Liver (tissue), 8 donors: ENCODE measurements at regions not wholly inside any gene's neighbourhood (a gene's known extent, or its start where the extent isn't known, plus 50 kb on each side); places are given as distances from the start of the nearest gene placed in this dataset.

ENCODE experiments used
- DNase-seq: peaks from one replicate; pipeline ENCODE4 v3.0.0-alpha.2; 2017; ENCODE audit warnings: low spot score
- H3K27ac ChIP-seq, 2 donors: one replicate each; pipeline ENCODE4 v1.7.0; 2013; ENCODE audit warnings: inconsistent platforms in 2 of 2, low read length in 2 of 2, control low read depth in 1 of 2, low read depth in 1 of 2, mild to moderate bottlenecking in 1 of 2
- H3K27me3 ChIP-seq, 4 donors: one replicate each; pipeline versions ENCODE4 v1.6.1 to v1.7.0; 2013; ENCODE audit warnings: low read length in 3 of 4, inconsistent platforms in 1 of 4, mild to moderate bottlenecking in 1 of 4, moderate library complexity in 1 of 4; ENCODE audit not compliant: control insufficient read depth in 4 of 4, insufficient read depth in 4 of 4
- H3K36me3 ChIP-seq, 4 donors: one replicate each; pipeline versions ENCODE4 v1.6.1 to v1.7.0; 2013; ENCODE audit warnings: low read length in 3 of 4, mild to moderate bottlenecking in 3 of 4, low read depth in 1 of 4, moderate library complexity in 1 of 4; ENCODE audit not compliant: control insufficient read depth in 4 of 4, insufficient read depth in 3 of 4
- H3K4me1 ChIP-seq, 4 donors: one replicate each; pipeline versions ENCODE4 v1.6.1 to v1.7.0; 2013; ENCODE audit warnings: low read length in 3 of 4, mild to moderate bottlenecking in 3 of 4, moderate library complexity in 1 of 4; ENCODE audit not compliant: control insufficient read depth in 4 of 4, insufficient read depth in 4 of 4
- H3K4me3 ChIP-seq, 3 donors: one replicate each; pipeline versions ENCODE4 v1.6.1 to v1.7.0; 2013; ENCODE audit warnings: low read length in 3 of 3, control low read depth in 1 of 3, low read depth in 1 of 3, mild to moderate bottlenecking in 1 of 3
- H3K9ac ChIP-seq, 2 donors: one replicate each; pipeline ENCODE4 v1.7.0; 2013; ENCODE audit warnings: low read length in 2 of 2, mild to moderate bottlenecking in 2 of 2, moderate library complexity in 2 of 2, control low read depth in 1 of 2, low read depth in 1 of 2
- H3K9me3 ChIP-seq, 4 donors: one replicate each; pipeline versions ENCODE4 v1.6.1 to v1.7.0; 2013; ENCODE audit warnings: low read length in 3 of 4; ENCODE audit not compliant: control insufficient read depth in 4 of 4
- EGR1 ChIP-seq, 2 donors: IDR thresholded peaks; 2 replicates each; pipeline ENCODE4 v1.6.1; 2016 to 2018; ENCODE audit warnings: antibody characterized with exemption in 2 of 2, low read depth in 2 of 2
- FOXA2 ChIP-seq: IDR thresholded peaks from 2 replicates; pipeline ENCODE4 v1.6.1; 2016; ENCODE audit warnings: antibody characterized with exemption
- GABPA ChIP-seq, 2 donors: IDR thresholded peaks in 1 of 2; conservative IDR thresholded peaks in 1 of 2; 2 replicates each; pipeline ENCODE4 v1.6.1; 2016; ENCODE audit warnings: antibody characterized with exemption in 2 of 2, mild to moderate bottlenecking in 1 of 2, moderate library complexity in 1 of 2
- HNF4A ChIP-seq, 2 donors: conservative IDR thresholded peaks; 2 replicates each; pipeline ENCODE4 v1.6.1; 2016; ENCODE audit warnings: antibody characterized with exemption in 2 of 2, mild to moderate bottlenecking in 2 of 2
- HNF4G ChIP-seq: IDR thresholded peaks from 2 replicates; pipeline ENCODE4 v1.6.1; 2016; ENCODE audit warnings: antibody characterized with exemption
- JUND ChIP-seq, 2 donors: IDR thresholded peaks; 2 replicates each; pipeline ENCODE4 v1.6.1; 2016; ENCODE audit warnings: antibody characterized with exemption in 2 of 2
- MAX ChIP-seq: IDR thresholded peaks from 2 replicates; pipeline ENCODE4 v1.6.1; 2016; ENCODE audit warnings: antibody characterized with exemption
- NR2F2 ChIP-seq: IDR thresholded peaks from 2 replicates; pipeline ENCODE4 v1.6.1; 2016; ENCODE audit warnings: antibody characterized with exemption
- RAD21 ChIP-seq, 2 donors: IDR thresholded peaks; 2 replicates each; pipeline ENCODE4 v1.6.1; 2016; ENCODE audit warnings: antibody characterized with exemption in 2 of 2, mild to moderate bottlenecking in 2 of 2
- RXRA ChIP-seq, 2 donors: IDR thresholded peaks; 2 replicates each; pipeline ENCODE4 v1.6.1; 2017 to 2018; ENCODE audit warnings: antibody characterized with exemption in 2 of 2, mild to moderate bottlenecking in 1 of 2
- SP1 ChIP-seq: IDR thresholded peaks from 2 replicates; pipeline ENCODE4 v1.6.1; 2018; ENCODE audit warnings: antibody characterized with exemption, mild to moderate bottlenecking
- TAF1 ChIP-seq: conservative IDR thresholded peaks from 2 replicates; pipeline ENCODE4 v1.6.1; 2016; ENCODE audit warnings: antibody characterized with exemption, mild to moderate bottlenecking
- YY1 ChIP-seq: IDR thresholded peaks from 2 replicates; pipeline ENCODE4 v1.6.1; 2016; ENCODE audit warnings: antibody characterized with exemption, mild to moderate bottlenecking
- ZBTB33 ChIP-seq: IDR thresholded peaks from 2 replicates; pipeline ENCODE4 v1.6.1; 2016; ENCODE audit warnings: antibody characterized with exemption
- WGBS: extraction: QIAGEN DNeasy Blood & Tissue Kit; methylation state at CpG from one replicate; pipeline ENCODE4 v1.1.7; 2013; 5-methylcytosine and 5-hydroxymethylcytosine counted together
- TF ChIP-seq, protein P1 (sequence below): IDR thresholded peaks from 2 replicates; pipeline ENCODE4 v1.6.1; 2016; ENCODE audit warnings: antibody characterized with exemption
- TF ChIP-seq, protein P2 (sequence below): fragments of 150-350 bp; IDR thresholded peaks from 2 replicates; pipeline ENCODE4 v1.5.1; 2017; ENCODE audit warnings: improper control_type of control experiment, low read depth, low read length; ENCODE audit not compliant: missing input control
- TF ChIP-seq, protein P3 (sequence below): IDR thresholded peaks from 2 replicates; pipeline ENCODE4 v1.6.1; 2016; ENCODE audit warnings: antibody characterized with exemption, mild to moderate bottlenecking
- donor health status: healthy.
- donor health status: healthy.
- donor health status: healthy.
- donor health status: healthy.
- donor health status: healthy.

DNA sequence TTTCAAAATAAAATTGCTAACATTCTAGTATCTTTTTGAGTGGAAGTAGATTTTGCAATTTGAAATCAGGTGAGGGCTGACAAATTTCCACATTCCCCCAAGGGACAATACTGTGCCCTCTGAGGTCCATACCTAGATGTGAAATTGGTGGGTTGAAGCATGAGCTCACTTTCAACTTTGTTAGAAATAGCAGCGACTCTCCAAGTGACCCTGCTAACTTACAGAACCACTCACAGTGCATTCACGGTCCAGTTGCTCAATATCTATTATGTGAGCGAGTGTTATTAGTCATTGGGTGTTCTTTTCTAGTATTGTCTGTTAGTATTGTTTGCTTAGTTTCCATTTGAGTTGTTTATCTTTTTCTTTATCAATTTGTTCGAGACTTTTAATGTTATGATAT is 53.6 kb upstream of the ASB17 start:
- H3K9ac ChIP-seq = no peak overlapping the region
- TF ChIP-seq ZBTB33 (no peak), HNF4A (conservative IDR thresholded peaks at IDR 0.05) (no peak), EGR1 (IDR thresholded peaks at IDR 0.05; ENCODE audit: low read depth in 2 of 2) (no peak), SP1 (no peak), GABPA (IDR thresholded peaks at IDR 0.05 in 1 of 2, conservative IDR thresholded peaks at IDR 0.05 in 1 of 2) (no peak), MAX (no peak), RAD21 (IDR thresholded peaks at IDR 0.05) (no peak), FOXA2 (no peak), YY1 (no peak), RXRA (IDR thresholded peaks at IDR 0.05) (no peak)
- TF ChIP-seq, protein P1, sequence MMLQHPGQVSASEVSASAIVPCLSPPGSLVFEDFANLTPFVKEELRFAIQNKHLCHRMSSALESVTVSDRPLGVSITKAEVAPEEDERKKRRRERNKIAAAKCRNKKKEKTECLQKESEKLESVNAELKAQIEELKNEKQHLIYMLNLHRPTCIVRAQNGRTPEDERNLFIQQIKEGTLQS = no peak
- TF ChIP-seq, protein P2, sequence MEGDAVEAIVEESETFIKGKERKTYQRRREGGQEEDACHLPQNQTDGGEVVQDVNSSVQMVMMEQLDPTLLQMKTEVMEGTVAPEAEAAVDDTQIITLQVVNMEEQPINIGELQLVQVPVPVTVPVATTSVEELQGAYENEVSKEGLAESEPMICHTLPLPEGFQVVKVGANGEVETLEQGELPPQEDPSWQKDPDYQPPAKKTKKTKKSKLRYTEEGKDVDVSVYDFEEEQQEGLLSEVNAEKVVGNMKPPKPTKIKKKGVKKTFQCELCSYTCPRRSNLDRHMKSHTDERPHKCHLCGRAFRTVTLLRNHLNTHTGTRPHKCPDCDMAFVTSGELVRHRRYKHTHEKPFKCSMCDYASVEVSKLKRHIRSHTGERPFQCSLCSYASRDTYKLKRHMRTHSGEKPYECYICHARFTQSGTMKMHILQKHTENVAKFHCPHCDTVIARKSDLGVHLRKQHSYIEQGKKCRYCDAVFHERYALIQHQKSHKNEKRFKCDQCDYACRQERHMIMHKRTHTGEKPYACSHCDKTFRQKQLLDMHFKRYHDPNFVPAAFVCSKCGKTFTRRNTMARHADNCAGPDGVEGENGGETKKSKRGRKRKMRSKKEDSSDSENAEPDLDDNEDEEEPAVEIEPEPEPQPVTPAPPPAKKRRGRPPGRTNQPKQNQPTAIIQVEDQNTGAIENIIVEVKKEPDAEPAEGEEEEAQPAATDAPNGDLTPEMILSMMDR = no peak
- H3K4me3 ChIP-seq = no peak overlapping the region
- no peak for DNase-seq
- H3K27me3 ChIP-seq = peaks cover 0 to 7% (median 0%) of the 10 kb centered on the region in 4 donors
- H3K4me1 ChIP-seq = no peaks in the 10 kb centered on the region
- H3K36me3 ChIP-seq = no peaks in the 10 kb centered on the region
- no peak overlapping the region for H3K27ac ChIP-seq
- 62% methylated on average over 4 of the region's 4 CpGs for WGBS
- no peaks in the 10 kb centered on the region for H3K9me3 ChIP-seq

GRCh38 chr1:75986478-75986877 is 54.3 kb upstream of the ASB17 start:
- H3K9me3 ChIP-seq = no peaks in the 10 kb centered on the region
- H3K4me3 ChIP-seq = no peak overlapping the region
- no peak overlapping the region for H3K9ac ChIP-seq
- peaks cover 0 to 7% (median 0%) of the 10 kb centered on the region in 4 donors for H3K27me3 ChIP-seq
- TF ChIP-seq NR2F2 (no peak), YY1 (no peak), MAX (no peak), FOXA2 (no peak), HNF4G (no peak), HNF4A (conservative IDR thresholded peaks at IDR 0.05) (no peak), TAF1 (no peak), RAD21 (IDR thresholded peaks at IDR 0.05) (no peak), GABPA (IDR thresholded peaks at IDR 0.05 in 1 of 2, conservative IDR thresholded peaks at IDR 0.05 in 1 of 2) (no peak), RXRA (IDR thresholded peaks at IDR 0.05) (no peak), ZBTB33 (no peak), EGR1 (IDR thresholded peaks at IDR 0.05; ENCODE audit: low read depth in 2 of 2) (no peak), JUND (IDR thresholded peaks at IDR 0.05) (no peak)
- TF ChIP-seq, protein P1 = no peak
- TF ChIP-seq, protein P3, sequence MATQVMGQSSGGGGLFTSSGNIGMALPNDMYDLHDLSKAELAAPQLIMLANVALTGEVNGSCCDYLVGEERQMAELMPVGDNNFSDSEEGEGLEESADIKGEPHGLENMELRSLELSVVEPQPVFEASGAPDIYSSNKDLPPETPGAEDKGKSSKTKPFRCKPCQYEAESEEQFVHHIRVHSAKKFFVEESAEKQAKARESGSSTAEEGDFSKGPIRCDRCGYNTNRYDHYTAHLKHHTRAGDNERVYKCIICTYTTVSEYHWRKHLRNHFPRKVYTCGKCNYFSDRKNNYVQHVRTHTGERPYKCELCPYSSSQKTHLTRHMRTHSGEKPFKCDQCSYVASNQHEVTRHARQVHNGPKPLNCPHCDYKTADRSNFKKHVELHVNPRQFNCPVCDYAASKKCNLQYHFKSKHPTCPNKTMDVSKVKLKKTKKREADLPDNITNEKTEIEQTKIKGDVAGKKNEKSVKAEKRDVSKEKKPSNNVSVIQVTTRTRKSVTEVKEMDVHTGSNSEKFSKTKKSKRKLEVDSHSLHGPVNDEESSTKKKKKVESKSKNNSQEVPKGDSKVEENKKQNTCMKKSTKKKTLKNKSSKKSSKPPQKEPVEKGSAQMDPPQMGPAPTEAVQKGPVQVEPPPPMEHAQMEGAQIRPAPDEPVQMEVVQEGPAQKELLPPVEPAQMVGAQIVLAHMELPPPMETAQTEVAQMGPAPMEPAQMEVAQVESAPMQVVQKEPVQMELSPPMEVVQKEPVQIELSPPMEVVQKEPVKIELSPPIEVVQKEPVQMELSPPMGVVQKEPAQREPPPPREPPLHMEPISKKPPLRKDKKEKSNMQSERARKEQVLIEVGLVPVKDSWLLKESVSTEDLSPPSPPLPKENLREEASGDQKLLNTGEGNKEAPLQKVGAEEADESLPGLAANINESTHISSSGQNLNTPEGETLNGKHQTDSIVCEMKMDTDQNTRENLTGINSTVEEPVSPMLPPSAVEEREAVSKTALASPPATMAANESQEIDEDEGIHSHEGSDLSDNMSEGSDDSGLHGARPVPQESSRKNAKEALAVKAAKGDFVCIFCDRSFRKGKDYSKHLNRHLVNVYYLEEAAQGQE = no peak
- no peak overlapping the region for H3K27ac ChIP-seq
- DNase-seq = no peak
- no peaks in the 10 kb centered on the region for H3K36me3 ChIP-seq
- H3K4me1 ChIP-seq = no peaks in the 10 kb centered on the region
